Mesothelial cell of epicardium (in vitro differentiated cells): ENCODE measurements at regions not wholly inside any gene's neighbourhood (a gene's known extent, or its start where the extent isn't known, plus 50 kb on each side); places are given as distances from the start of the nearest gene placed in this dataset.
"Not testable (repeated sequence)": the region's sequence is repeated elsewhere in the genome, so short reads cannot be mapped to it uniquely, and the experiment has no call there.

Experiments
- DNase-seq, 2 experiments: peaks; one replicate each; pipeline ENCODE4 v3.0.0; 2021; ENCODE audit warnings: low spot score in 2 of 2; ENCODE audit not compliant: unreplicated experiment in 2 of 2
- H3K27ac Mint-ChIP-seq: 2 replicates; pipeline ENCODE4 v1.8.0; 2021; ENCODE audit warnings: mixed read lengths
- H3K27me3 Mint-ChIP-seq: 2 replicates; pipeline ENCODE4 v1.8.0; 2021; ENCODE audit warnings: low read depth, mixed read lengths
- H3K36me3 Mint-ChIP-seq: 2 replicates; pipeline ENCODE4 v1.8.0; 2021; ENCODE audit warnings: mixed read lengths
- H3K4me1 Mint-ChIP-seq: 2 replicates; pipeline ENCODE4 v1.8.0; 2021; ENCODE audit warnings: mixed read lengths
- H3K4me3 Mint-ChIP-seq: 2 replicates; pipeline ENCODE4 v1.8.0; 2021; ENCODE audit warnings: mild to moderate bottlenecking, moderate library complexity, mixed read lengths
- H3K9me3 Mint-ChIP-seq: 2 replicates; pipeline ENCODE4 v1.8.0; 2021; ENCODE audit warnings: mixed read lengths
- TF ChIP-seq, protein P1 (sequence below): fragments of 200-600 bp; sonication (generic); IDR thresholded peaks from one replicate; pipeline ENCODE4 v1.5.0; 2021; ENCODE audit warnings: antibody characterized with exemption; ENCODE audit not compliant: unreplicated experiment

DNA sequence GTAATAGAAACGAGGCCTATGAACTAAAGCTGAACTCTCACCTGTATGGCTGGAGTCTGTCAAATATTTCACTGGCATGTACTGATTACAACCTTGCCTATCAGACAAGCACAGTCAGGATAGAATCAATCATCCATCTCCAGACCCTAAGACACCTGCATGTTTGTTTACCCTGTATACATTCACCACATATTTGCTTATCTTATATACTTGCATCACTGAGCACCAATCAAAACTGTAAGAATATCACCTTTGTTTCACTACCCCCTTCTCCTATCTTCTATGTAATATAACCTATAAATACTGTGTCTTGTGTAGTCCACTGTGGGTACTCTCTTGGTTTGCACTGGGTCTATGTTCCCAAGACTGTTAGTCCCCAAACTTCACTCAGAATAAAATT is 1085.7 kb downstream of the TAF11L14 start:
- TF ChIP-seq, protein P1, sequence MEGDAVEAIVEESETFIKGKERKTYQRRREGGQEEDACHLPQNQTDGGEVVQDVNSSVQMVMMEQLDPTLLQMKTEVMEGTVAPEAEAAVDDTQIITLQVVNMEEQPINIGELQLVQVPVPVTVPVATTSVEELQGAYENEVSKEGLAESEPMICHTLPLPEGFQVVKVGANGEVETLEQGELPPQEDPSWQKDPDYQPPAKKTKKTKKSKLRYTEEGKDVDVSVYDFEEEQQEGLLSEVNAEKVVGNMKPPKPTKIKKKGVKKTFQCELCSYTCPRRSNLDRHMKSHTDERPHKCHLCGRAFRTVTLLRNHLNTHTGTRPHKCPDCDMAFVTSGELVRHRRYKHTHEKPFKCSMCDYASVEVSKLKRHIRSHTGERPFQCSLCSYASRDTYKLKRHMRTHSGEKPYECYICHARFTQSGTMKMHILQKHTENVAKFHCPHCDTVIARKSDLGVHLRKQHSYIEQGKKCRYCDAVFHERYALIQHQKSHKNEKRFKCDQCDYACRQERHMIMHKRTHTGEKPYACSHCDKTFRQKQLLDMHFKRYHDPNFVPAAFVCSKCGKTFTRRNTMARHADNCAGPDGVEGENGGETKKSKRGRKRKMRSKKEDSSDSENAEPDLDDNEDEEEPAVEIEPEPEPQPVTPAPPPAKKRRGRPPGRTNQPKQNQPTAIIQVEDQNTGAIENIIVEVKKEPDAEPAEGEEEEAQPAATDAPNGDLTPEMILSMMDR, result no peak
- Mint-ChIP-seq H3K4me3 (no peak overlapping the region), H3K4me1 (no peaks in the 10 kb centered on the region), H3K27ac (no peak overlapping the region), H3K36me3 (no peaks in the 10 kb centered on the region), H3K27me3 (no peaks in the 10 kb centered on the region), H3K9me3 (peaks cover 14% of the 10 kb centered on the region)
- no peak for DNase-seq

DNA sequence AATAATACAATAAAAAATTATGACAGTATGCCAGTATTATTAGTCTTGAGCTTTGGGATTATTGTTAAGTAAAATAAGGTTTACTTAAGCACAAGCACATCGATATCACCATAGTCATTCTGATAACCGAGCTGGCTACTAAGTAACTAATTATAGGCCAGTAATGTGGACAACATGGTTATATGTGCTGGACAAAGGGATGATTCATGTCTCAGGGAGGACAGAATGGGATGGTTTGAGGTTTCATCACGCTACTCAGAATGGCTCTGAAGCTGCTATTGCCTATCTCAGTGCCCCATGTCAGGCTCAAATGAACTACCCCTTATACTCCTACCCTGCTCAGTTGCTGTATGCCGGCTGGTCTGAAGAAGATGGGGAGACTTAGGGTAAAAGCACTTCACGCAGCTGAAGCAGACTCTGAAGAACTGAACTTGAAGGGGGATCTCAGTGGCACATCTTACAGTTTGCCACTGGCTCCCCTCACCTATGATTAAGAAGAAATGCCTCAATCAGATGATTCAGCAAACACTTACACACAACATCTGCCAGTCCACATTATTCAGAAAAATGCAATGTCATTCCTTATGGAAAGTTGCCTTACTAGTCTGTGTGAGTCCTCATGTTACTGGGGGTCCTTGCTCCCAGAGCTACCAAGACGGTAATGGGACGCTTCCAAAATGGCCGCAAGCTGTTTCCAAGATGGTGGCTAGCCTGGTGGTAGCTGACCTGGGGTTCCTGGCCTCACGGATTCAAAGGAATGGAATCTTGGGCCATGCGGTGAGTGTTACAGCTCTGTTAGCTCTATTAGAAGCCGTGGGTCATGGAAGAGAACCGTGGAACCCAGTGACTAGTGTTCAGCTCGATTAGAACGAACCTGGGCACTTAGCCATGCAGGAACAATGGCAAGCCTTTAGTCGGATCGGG is 1098.6 kb downstream of the TAF11L14 start:
- no peak overlapping the region for H3K4me3 Mint-ChIP-seq
- H3K27ac Mint-ChIP-seq, result no peak overlapping the region
- H3K9me3 Mint-ChIP-seq, result peaks cover 14% of the 10 kb centered on the region
- H3K27me3 Mint-ChIP-seq, result no peaks in the 10 kb centered on the region
- DNase-seq, result no peak
- TF ChIP-seq, protein P1, result no peak
- no peaks in the 10 kb centered on the region for H3K36me3 Mint-ChIP-seq
- H3K4me1 Mint-ChIP-seq, result peaks cover 6% of the 10 kb centered on the region

DNA sequence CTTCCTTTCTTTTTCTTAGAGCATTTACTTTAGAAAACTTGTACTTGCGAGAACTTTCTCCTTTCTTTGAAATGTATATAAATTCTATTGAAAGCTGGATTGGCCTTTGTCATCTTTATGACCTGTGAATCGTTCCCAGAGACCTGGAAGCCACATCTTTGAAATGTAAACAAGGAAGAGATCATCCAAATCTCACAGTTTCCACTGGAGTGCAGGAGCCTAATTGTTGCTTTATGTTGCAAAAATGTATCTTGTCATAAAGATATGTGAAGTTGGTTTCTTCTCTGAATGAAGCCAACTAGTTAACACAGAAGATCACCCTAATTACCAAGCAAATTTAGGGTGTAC is 1101.8 kb downstream of the TAF11L14 start:
- TF ChIP-seq, protein P1, result no peak
- Mint-ChIP-seq H3K4me3 (no peak overlapping the region), H3K36me3 (no peaks in the 10 kb centered on the region), H3K9me3 (peaks cover 3% of the 10 kb centered on the region), H3K27me3 (no peaks in the 10 kb centered on the region), H3K4me1 (peaks cover 6% of the 10 kb centered on the region), H3K27ac (no peak overlapping the region)
- no peak for DNase-seq

DNA sequence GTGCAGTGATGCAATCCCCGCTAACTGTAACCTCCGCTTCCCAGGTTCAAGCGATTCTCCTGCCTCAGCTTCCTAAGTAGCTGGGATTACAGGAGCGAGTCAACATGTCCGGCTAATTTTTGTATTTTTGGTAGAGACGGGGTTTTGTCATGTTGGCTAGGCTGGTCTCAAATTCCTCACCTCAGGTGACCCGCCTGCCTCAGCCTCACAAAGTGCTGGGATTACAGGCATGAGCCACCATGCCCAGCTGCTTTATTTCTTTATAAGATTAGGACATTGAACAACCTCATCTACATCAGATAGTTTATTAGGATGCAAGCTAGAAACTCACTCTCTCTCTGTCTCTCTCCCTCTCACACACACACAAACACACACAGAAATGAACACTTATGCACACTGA is 1102.5 kb downstream of the TAF11L14 start:
- not testable (repeated sequence) for H3K36me3 Mint-ChIP-seq, H3K4me1 Mint-ChIP-seq, H3K4me3 Mint-ChIP-seq, H3K9me3 Mint-ChIP-seq, DNase-seq, H3K27ac Mint-ChIP-seq, H3K27me3 Mint-ChIP-seq

DNA sequence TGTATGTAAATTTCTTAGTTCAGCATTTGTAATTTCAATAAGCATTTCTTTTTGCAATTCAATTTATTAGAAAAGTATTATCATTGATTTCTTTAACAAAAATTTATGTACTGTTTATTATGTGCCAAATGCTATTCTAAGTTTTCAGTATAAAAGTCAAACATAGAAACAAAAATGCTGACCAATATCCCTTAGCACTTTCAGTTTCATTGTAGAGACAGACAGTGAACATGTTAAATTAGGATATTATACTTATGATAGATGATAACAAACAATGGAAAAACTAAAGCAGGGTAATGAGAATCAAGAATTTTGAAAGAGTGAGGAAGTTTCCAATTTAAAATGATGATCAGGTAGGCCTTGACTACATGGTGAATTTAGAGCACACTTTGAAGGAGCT is 1106.0 kb downstream of the TAF11L14 start:
- Mint-ChIP-seq H3K4me3 (no peak overlapping the region), H3K36me3 (no peaks in the 10 kb centered on the region), H3K4me1 (peaks cover 5% of the 10 kb centered on the region), H3K27ac (no peak overlapping the region), H3K27me3 (no peaks in the 10 kb centered on the region), H3K9me3 (peaks cover 5% of the 10 kb centered on the region)
- TF ChIP-seq, protein P1, result no peak
- no peak for DNase-seq

DNA sequence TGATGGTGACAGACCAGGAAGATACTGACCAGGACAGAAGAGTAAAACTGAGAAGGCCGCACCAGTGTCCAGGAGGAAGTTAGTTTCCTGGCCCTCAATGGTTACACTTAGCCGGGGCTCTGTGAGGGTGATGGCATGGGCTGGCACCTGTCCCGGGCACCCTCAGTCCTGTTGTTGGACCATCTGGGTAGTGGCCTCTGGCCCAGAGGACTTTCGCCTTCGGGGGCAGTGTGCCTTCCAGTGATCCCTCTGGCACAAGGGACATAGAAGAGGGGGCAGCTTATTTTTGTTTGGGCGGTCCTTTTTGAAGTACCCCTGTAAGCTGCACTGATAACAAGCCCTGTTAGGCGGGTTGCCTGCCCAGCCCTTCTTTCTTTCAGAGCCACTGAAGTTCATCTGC is 1108.6 kb downstream of the TAF11L14 start:
- Mint-ChIP-seq H3K4me1 (no peaks in the 10 kb centered on the region), H3K4me3 (no peak overlapping the region), H3K36me3 (no peaks in the 10 kb centered on the region), H3K9me3 (peaks cover 19% of the 10 kb centered on the region), H3K27ac (no peak overlapping the region), H3K27me3 (no peaks in the 10 kb centered on the region)
- no peak for DNase-seq
- TF ChIP-seq, protein P1, result no peak
